Heart left ventricle (tissue), 16 donors: ENCODE measurements at regions not wholly inside any gene's neighbourhood (a gene's known extent, or its start where the extent isn't known, plus 50 kb on each side); places are given as distances from the start of the nearest gene placed in this dataset.

Source experiments
- ATAC-seq, 4 donors: fragments of 200-7000 bp; cut with Tn5 transposase; one replicate each; pipeline ENCODE4 v1.9.1; 2020 to 2022; ENCODE audit warnings: moderate library complexity in 4 of 4, mild to moderate bottlenecking in 3 of 4, moderate number of reproducible peaks in 1 of 4
- DNase-seq, 5 donors: peaks; one replicate each; pipeline ENCODE4 v3.0.0-alpha.2; 2020
- H3K27ac ChIP-seq, 12 donors: fragments of 200-600 bp; sonication (generic) in 4 of 12; one replicate each; pipeline versions ENCODE4 v1.5.0 to v1.8.0; 2016 to 2022; ENCODE audit warnings: mild to moderate bottlenecking in 2 of 12
- H3K27me3 ChIP-seq, 9 donors: fragments of 200-600 bp; sonication (generic) in 2 of 9; one replicate each; pipeline versions ENCODE4 v1.5.1 to v1.8.0; 2016 to 2022; ENCODE audit warnings: mild to moderate bottlenecking in 3 of 9
- H3K36me3 ChIP-seq, 9 donors: fragments of 200-600 bp; sonication (generic) in 2 of 9; one replicate each; pipeline versions ENCODE4 v1.5.0 to v1.8.0; 2018 to 2022; ENCODE audit warnings: mild to moderate bottlenecking in 2 of 9
- H3K4me1 ChIP-seq, 12 donors: fragments of 200-600 bp; sonication (generic) in 4 of 12; one replicate each; pipeline versions ENCODE4 v1.5.0 to v1.8.0; 2016 to 2022; ENCODE audit warnings: mild to moderate bottlenecking in 3 of 12
- H3K4me3 ChIP-seq, 12 donors: fragments of 200-600 bp; sonication (generic) in 4 of 12; one replicate each; pipeline versions ENCODE4 v1.5.0 to v1.8.0; 2017 to 2022; ENCODE audit warnings: mild to moderate bottlenecking in 9 of 12, moderate library complexity in 4 of 12
- H3K9me3 ChIP-seq, 12 donors: fragments of 200-600 bp; sonication (generic) in 4 of 12; one replicate each; pipeline versions ENCODE4 v1.5.0 to v1.8.0; 2016 to 2022; ENCODE audit warnings: mild to moderate bottlenecking in 1 of 12
- POLR2A ChIP-seq, 2 donors: fragments of 450-650 bp; IDR thresholded peaks; one replicate each; pipeline ENCODE4 v1.6.1; 2017; ENCODE audit warnings: antibody characterized with exemption in 2 of 2, mild to moderate bottlenecking in 2 of 2, moderate library complexity in 2 of 2
- WGBS, 4 donors: extraction: QIAGEN DNeasy Blood & Tissue Kit in 2 of 4; methylation state at CpG; one replicate each; pipeline versions ENCODE4 v1.1.5 to v1.1.7; 2013 to 2018; 5-methylcytosine and 5-hydroxymethylcytosine counted together
- intact Hi-C, 10 donors: fragments of 100-400 bp; cut with DNase I; formaldehyde crosslinking; loops; one replicate each; pipeline versions ENCODE4 v1.11.1 to v1.14.2; 2022
- TF ChIP-seq, protein P1 (sequence below), 12 donors: fragments of 200-600 bp; sonication (generic) in 4 of 12; IDR thresholded peaks; one replicate each; pipeline versions ENCODE4 v1.5.0 to v1.8.0; 2018 to 2022; ENCODE audit warnings: antibody characterized with exemption in 12 of 12, mild to moderate bottlenecking in 5 of 12
- donor health status: ischemic (EF 13 %, LVEDD 7.1; RV severe dilation, severe dysfunction).
- donor health status: healthy with polysubstance abuse.
- donor health status: DM: no; HTN: yes; CAD: no.
- donor health status: DM: no; HTN: no; CAD: no.
- donor health status: ischemic (EF 25% LVEDD 6.9; RV normal size, moderate dysfunction).
- donor health status: ischemic (EF 25% LVEDD 5.7; RV mildly dilated, moderate dysfunction).
- donor health status: healthy.
- donor health status: DM: yes; HTN: yes; CAD: no.
- donor health status: ischemic (EF 35%, LVEDD 5.7; RV mildly dilated, moderate dysfunction).
- donor health status: nonischemic (EF 11% LVEDD 7.7; RV severe dilation, severe dysfunction).
- donor health status: DM: yes; HTN: yes; CAD: no.
- donor health status: PGD.
- donor health status: ischemic (EF 29% LVEDD 5.4; RV normal size, mild dysfunction).
- donor health status: nonischemic (EF 23%, LVEDD 6.1; RV moderate dilation, normal function).

- ATAC-seq (no peak), DNase-seq (no peak)
- 54 to 75% (median 58%) methylated on average over 1 of the region's 1 CpG for WGBS, 4 donors
- Histone ChIP-seq H3K4me3 (no peak overlapping the region), H3K27ac (no peak overlapping the region), H3K36me3 (no peaks in the 10 kb centered on the region), H3K9me3 (no peaks in the 10 kb centered on the region), H3K27me3 (no peaks in the 10 kb centered on the region), H3K4me1 (no peaks in the 10 kb centered on the region)
- TF ChIP-seq, protein P1, sequence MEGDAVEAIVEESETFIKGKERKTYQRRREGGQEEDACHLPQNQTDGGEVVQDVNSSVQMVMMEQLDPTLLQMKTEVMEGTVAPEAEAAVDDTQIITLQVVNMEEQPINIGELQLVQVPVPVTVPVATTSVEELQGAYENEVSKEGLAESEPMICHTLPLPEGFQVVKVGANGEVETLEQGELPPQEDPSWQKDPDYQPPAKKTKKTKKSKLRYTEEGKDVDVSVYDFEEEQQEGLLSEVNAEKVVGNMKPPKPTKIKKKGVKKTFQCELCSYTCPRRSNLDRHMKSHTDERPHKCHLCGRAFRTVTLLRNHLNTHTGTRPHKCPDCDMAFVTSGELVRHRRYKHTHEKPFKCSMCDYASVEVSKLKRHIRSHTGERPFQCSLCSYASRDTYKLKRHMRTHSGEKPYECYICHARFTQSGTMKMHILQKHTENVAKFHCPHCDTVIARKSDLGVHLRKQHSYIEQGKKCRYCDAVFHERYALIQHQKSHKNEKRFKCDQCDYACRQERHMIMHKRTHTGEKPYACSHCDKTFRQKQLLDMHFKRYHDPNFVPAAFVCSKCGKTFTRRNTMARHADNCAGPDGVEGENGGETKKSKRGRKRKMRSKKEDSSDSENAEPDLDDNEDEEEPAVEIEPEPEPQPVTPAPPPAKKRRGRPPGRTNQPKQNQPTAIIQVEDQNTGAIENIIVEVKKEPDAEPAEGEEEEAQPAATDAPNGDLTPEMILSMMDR (IDR thresholded peaks at IDR 0.05) = no peak
- TF ChIP-seq POLR2A (IDR thresholded peaks at IDR 0.05) = no peak
- intact Hi-C loops = no loop called here
Observed at GRCh38 chr11:28842716-28843115, 734.5 kb downstream of the METTL15 start.

- Histone ChIP-seq H3K4me3 (no peak overlapping the region), H3K27me3 (no peaks in the 10 kb centered on the region), H3K36me3 (no peaks in the 10 kb centered on the region), H3K27ac (no peak overlapping the region), H3K4me1 (no peaks in the 10 kb centered on the region), H3K9me3 (no peaks in the 10 kb centered on the region)
- intact Hi-C loops = no loop called here
- ATAC-seq = no peak
- 52 to 58% (median 55%) methylated on average over 1 of the region's 1 CpG for WGBS, 4 donors
- TF ChIP-seq, protein P1 (IDR thresholded peaks at IDR 0.05) = no peak
- TF ChIP-seq POLR2A (IDR thresholded peaks at IDR 0.05) = no peak
- no peak for DNase-seq
Observed at GRCh38 chr11:28838741-28839140, 730.6 kb downstream of the METTL15 start.

DNA sequence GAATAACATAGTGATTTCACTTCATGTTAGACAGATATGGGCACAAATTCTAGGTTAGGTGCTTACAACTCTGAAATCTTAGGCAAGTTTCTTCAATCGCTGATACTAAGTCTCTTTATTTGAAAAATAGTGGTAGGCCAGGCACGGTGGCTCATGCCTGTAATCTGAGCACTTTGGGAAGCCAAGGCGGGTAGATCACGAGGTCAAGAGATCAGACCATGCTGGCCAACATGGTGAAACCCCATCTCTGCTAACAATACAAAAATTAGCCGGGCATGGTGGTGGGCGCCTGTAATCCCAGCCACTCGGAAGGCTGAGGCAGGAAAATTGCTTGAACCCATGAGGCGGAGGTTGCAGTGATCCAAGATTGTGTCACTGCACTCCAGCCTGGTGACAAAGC, 729.4 kb downstream of the METTL15 start:
- H3K27ac ChIP-seq = no peak overlapping the region
- DNase-seq = no peak
- no peak overlapping the region for H3K4me3 ChIP-seq
- TF ChIP-seq, protein P1 (IDR thresholded peaks at IDR 0.05) = no peak
- no peak for TF ChIP-seq POLR2A (IDR thresholded peaks at IDR 0.05)
- ATAC-seq = no peak
- H3K9me3 ChIP-seq = no peaks in the 10 kb centered on the region
- intact Hi-C loops = no loop called here
- H3K4me1 ChIP-seq = no peaks in the 10 kb centered on the region
- H3K36me3 ChIP-seq = no peaks in the 10 kb centered on the region
- no peaks in the 10 kb centered on the region for H3K27me3 ChIP-seq
- WGBS, 4 donors = 81 to 90% (median 83%) methylated on average over 8 of the region's 8 CpGs

DNA sequence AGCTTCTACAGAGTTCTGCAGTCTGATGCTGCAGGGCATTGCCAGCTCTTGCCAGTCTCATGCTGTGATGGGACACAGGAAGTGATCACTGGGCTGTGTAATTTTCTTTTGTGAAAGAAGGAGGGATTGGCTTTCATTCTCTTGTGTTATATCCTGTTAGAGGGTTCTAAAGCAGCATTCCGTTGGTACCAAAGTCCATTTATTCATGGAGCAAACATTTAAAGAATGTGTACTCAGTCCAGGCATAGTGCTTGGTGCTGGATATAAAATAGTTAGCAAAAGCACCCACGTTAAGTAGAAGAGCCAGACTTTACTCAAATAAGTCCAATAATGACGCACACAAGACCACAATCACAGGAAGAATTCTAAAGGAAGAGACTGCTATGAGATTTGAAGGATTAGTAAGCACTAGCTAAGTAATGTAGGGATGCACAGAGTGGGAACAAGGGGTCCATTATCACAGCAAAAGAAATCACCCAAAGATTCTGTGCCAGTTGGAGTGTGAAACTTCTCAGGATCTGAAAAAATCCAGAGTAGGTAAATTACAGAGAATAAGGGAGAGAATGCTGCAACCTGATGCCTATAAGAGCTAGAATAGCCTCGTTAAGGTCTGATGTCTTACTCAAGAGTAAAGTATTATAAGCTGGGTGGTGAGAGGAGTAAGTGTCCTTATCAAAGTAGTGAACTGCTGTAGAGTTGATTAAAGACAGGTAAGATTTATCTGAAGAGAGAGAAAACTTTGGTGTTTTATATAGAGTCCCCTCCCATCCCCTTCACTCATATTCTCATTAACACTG, 728.3 kb downstream of the METTL15 start:
- no peaks in the 10 kb centered on the region for H3K4me1 ChIP-seq
- no peaks in the 10 kb centered on the region for H3K9me3 ChIP-seq
- intact Hi-C loops = no loop called here
- H3K27ac ChIP-seq = no peak overlapping the region
- H3K36me3 ChIP-seq = no peaks in the 10 kb centered on the region
- H3K27me3 ChIP-seq = no peaks in the 10 kb centered on the region
- 37 to 48% (median 47%) methylated on average over 4 of the region's 4 CpGs for WGBS, 4 donors
- ATAC-seq = no peak
- TF ChIP-seq, protein P1 (IDR thresholded peaks at IDR 0.05) = no peak
- TF ChIP-seq POLR2A (IDR thresholded peaks at IDR 0.05) = no peak
- no peak overlapping the region for H3K4me3 ChIP-seq
- no peak for DNase-seq
